Subcutaneous abdominal adipose tissue (tissue), 5 donors: ENCODE measurements at regions not wholly inside any gene's neighbourhood (a gene's known extent, or its start where the extent isn't known, plus 50 kb on each side); places are given as distances from the start of the nearest gene placed in this dataset.
"Not testable (repeated sequence)": the region's sequence is repeated elsewhere in the genome, so short reads cannot be mapped to it uniquely, and the experiment has no call there.

ENCODE experiments used
- H3K27ac ChIP-seq: one replicate; pipeline ENCODE4 v1.7.0; 2013; ENCODE audit warnings: low read depth, mild to moderate bottlenecking, inconsistent platforms, low read length, moderate library complexity
- H3K27me3 ChIP-seq, 5 donors: one replicate each; pipeline ENCODE4 v1.7.0; 2013; ENCODE audit warnings: low read length in 5 of 5, inconsistent platforms in 1 of 5; ENCODE audit not compliant: control insufficient read depth in 5 of 5, insufficient read depth in 4 of 5
- H3K36me3 ChIP-seq, 5 donors: one replicate each; pipeline ENCODE4 v1.7.0; 2013; ENCODE audit warnings: low read length in 5 of 5; ENCODE audit not compliant: control insufficient read depth in 5 of 5, insufficient read depth in 5 of 5
- H3K4me1 ChIP-seq, 5 donors: one replicate each; pipeline ENCODE4 v1.7.0; 2013; ENCODE audit warnings: low read length in 5 of 5, mild to moderate bottlenecking in 3 of 5, moderate library complexity in 1 of 5; ENCODE audit not compliant: control insufficient read depth in 5 of 5, insufficient read depth in 5 of 5
- H3K4me3 ChIP-seq, 5 donors: one replicate each; pipeline ENCODE4 v1.7.0; 2013; ENCODE audit warnings: low read length in 5 of 5, low read depth in 1 of 5
- H3K9ac ChIP-seq, 5 donors: one replicate each; pipeline ENCODE4 v1.7.0; 2013; ENCODE audit warnings: low read length in 5 of 5, mild to moderate bottlenecking in 4 of 5, moderate library complexity in 3 of 5
- H3K9me3 ChIP-seq, 5 donors: one replicate each; pipeline ENCODE4 v1.7.0; 2013; ENCODE audit warnings: low read length in 5 of 5; ENCODE audit not compliant: control insufficient read depth in 5 of 5
- donor health status: healthy.
- donor health status: healthy.
- donor health status: healthy.
- donor health status: healthy.
- donor health status: healthy.

GRCh38 chr16:66103211-66103610, 263.3 kb upstream of the CDH5 start:
- Histone ChIP-seq H3K27ac (no peak overlapping the region), H3K36me3 (no peaks in the 10 kb centered on the region), H3K4me3 (no peak overlapping the region), H3K4me1 (no peaks in the 10 kb centered on the region), H3K27me3 (no peaks in the 10 kb centered on the region), H3K9ac (no peak overlapping the region), H3K9me3 (peaks cover 0 to 2% (median 0%) of the 10 kb centered on the region in 5 donors)

- H3K36me3 ChIP-seq = no peaks in the 10 kb centered on the region
- no peaks in the 10 kb centered on the region for H3K4me1 ChIP-seq
- no peak overlapping the region for H3K9ac ChIP-seq
Measured at GRCh38 chr16:66099306-66099705, 267.2 kb upstream of the CDH5 start.

GRCh38 chr16:66097751-66098150, 268.7 kb upstream of the CDH5 start:
- Histone ChIP-seq H3K9ac (no peak overlapping the region), H3K4me3 (no peak overlapping the region), H3K36me3 (no peaks in the 10 kb centered on the region), H3K27me3 (peaks cover 0 to 5% (median 0%) of the 10 kb centered on the region in 5 donors), H3K27ac (no peak overlapping the region), H3K4me1 (no peaks in the 10 kb centered on the region), H3K9me3 (no peaks in the 10 kb centered on the region)

More at GRCh38 chr16:66099306-66099705, 267.2 kb upstream of the CDH5 start:
- no peak overlapping the region for H3K27ac ChIP-seq
- H3K27me3 ChIP-seq = peaks cover 0 to 5% (median 0%) of the 10 kb centered on the region in 5 donors
- no peak overlapping the region for H3K4me3 ChIP-seq
- H3K9me3 ChIP-seq = no peaks in the 10 kb centered on the region

- Histone ChIP-seq H3K4me1 (peaks cover 0 to 10% (median 7%) of the 10 kb centered on the region in 5 donors), H3K4me3 (no peak overlapping the region), H3K27ac (no peak overlapping the region), H3K9ac (no peak overlapping the region), H3K9me3 (no peaks in the 10 kb centered on the region), H3K27me3 (peaks cover 0 to 5% (median 0%) of the 10 kb centered on the region in 5 donors), H3K36me3 (no peaks in the 10 kb centered on the region)
Measured at GRCh38 chr16:66095676-66096075, 270.8 kb upstream of the CDH5 start.

GRCh38 chr16:66093191-66093590, 273.3 kb upstream of the CDH5 start:
- peaks cover 0 to 10% (median 7%) of the 10 kb centered on the region in 5 donors for H3K4me1 ChIP-seq
- H3K4me3 ChIP-seq = no peak overlapping the region
- H3K9ac ChIP-seq = no peak overlapping the region
- no peaks in the 10 kb centered on the region for H3K36me3 ChIP-seq
- H3K27me3 ChIP-seq = peaks cover 0 to 5% (median 0%) of the 10 kb centered on the region in 5 donors
- no peak overlapping the region for H3K27ac ChIP-seq
- no peaks in the 10 kb centered on the region for H3K9me3 ChIP-seq

GRCh38 chr16:66091471-66091891, 275.0 kb upstream of the CDH5 start:
- H3K9ac ChIP-seq = no peak overlapping the region
- H3K27ac ChIP-seq = no peak overlapping the region

DNA sequence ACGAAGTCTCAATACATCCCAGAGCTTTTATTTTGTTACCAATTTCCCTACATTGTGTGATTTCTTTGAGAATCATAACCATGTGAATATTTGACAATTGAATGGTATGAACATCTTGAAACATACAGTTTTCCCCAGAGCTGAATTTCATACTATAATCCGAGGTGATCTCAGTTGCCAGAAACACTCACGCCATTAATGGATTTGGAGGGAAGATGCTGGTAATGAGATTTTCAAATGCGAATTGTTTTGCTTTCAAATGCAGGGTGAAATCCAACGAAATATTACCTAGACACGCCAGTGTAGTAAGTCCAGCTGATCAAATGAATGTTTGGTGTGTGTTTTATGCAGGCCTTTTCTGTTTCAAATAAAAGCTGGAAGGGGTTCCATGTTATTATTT, 277.8 kb upstream of the CDH5 start:
- no peak overlapping the region for H3K4me3 ChIP-seq

More at GRCh38 chr16:66091471-66091891, 275.0 kb upstream of the CDH5 start:
- no peaks in the 10 kb centered on the region for H3K9me3 ChIP-seq
- no peaks in the 10 kb centered on the region for H3K27me3 ChIP-seq
- H3K36me3 ChIP-seq = no peaks in the 10 kb centered on the region
- no peak overlapping the region for H3K4me3 ChIP-seq
- peaks cover 0 to 10% (median 7%) of the 10 kb centered on the region in 5 donors for H3K4me1 ChIP-seq

DNA sequence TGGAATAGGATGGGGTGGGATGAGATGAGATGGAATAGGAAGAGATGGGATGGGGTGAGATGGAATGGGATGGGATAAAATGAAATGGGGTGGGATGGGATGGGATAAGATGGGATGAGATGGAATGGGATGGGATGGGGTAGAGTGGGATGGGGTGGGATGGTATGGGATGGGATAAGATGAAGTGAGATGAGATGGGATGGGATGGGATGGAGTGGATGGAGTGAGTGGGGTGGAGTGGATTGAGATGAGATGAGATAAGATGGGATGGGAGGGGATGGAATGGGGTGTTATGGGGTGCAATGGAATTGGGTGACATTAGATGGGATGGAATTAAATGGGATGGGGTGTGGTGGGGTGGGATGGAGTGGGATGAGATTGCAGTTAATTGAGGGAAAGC, 279.2 kb upstream of the CDH5 start:
- Histone ChIP-seq H3K27me3 (no peaks in the 10 kb centered on the region), H3K27ac (no peak overlapping the region), H3K9me3 (no peaks in the 10 kb centered on the region), H3K4me3 (no peak overlapping the region), H3K9ac (no peak overlapping the region), H3K36me3 (no peaks in the 10 kb centered on the region), H3K4me1 (peaks cover 0 to 10% (median 7%) of the 10 kb centered on the region in 5 donors)

More for the DNA sequence above, 277.8 kb upstream of the CDH5 start:
- Histone ChIP-seq H3K36me3 (no peaks in the 10 kb centered on the region), H3K4me1 (peaks cover 0 to 10% (median 7%) of the 10 kb centered on the region in 5 donors), H3K27me3 (no peaks in the 10 kb centered on the region), H3K27ac (no peak overlapping the region), H3K9me3 (no peaks in the 10 kb centered on the region), H3K9ac (no peak overlapping the region)

GRCh38 chr16:66085651-66086050, 280.8 kb upstream of the CDH5 start:
- Histone ChIP-seq H3K4me1 (peaks cover 0 to 3% (median 0%) of the 10 kb centered on the region in 5 donors), H3K36me3 (no peaks in the 10 kb centered on the region), H3K9me3 (no peaks in the 10 kb centered on the region), H3K27me3 (no peaks in the 10 kb centered on the region), H3K27ac (no peak overlapping the region), H3K9ac (no peak overlapping the region), H3K4me3 (no peak overlapping the region)

DNA sequence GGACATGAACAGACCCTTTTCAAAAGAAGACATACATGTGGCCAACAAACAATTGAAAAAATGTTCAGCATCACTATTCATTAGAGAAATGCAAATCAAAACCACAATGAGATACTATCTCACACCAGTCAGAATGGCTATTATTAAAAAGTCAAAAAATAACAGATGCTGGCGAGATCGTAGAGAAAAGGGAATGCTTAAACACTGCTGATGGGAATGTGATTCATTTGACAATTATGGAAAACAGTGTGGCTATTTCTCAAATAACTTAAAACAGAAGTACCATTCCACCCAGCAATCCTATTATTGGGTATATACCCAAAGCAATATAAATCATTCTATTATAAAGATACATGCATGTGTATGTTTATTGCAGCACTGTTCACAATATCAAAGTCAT, 281.8 kb upstream of the CDH5 start:
- not testable (repeated sequence) for H3K9ac ChIP-seq, H3K4me3 ChIP-seq, H3K27ac ChIP-seq, H3K27me3 ChIP-seq, H3K4me1 ChIP-seq, H3K9me3 ChIP-seq, H3K36me3 ChIP-seq

DNA sequence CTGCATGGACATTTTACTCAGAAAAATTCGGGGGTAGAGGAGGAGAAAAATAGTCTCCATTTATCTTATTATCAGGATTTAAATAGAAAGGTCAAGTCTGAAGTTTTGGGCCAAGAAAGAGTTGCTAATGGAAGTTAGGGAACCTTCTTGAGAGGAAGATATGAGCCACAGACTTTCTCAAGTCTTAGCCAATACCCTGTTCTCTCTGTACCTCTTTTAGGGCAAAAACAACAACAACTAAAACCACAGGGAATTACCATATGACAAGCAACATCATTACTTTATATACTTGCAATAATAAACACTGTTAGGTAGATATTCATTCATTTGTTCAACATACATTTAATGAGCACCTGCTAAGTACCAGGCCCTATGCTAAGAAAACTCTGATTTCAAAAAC, 282.2 kb upstream of the CDH5 start:
- no peak overlapping the region for H3K27ac ChIP-seq
- no peaks in the 10 kb centered on the region for H3K27me3 ChIP-seq
- H3K9ac ChIP-seq = no peak overlapping the region
- H3K9me3 ChIP-seq = no peaks in the 10 kb centered on the region
- H3K36me3 ChIP-seq = no peaks in the 10 kb centered on the region
- peaks cover 0 to 3% (median 0%) of the 10 kb centered on the region in 5 donors for H3K4me1 ChIP-seq
- no peak overlapping the region for H3K4me3 ChIP-seq
